ENCODE measurements at regions not wholly inside any gene's neighbourhood (a gene's known extent, or its start where the extent isn't known, plus 50 kb on each side); places are given as distances from the start of the nearest gene placed in this dataset.
"Not testable (repeated sequence)": the region's sequence is repeated elsewhere in the genome, so short reads cannot be mapped to it uniquely, and the experiment has no call there.

- no peak for FAIRE-seq
- Histone ChIP-seq H3K4me1 (no peaks in the 10 kb centered on the region), H3K9me3 (no peaks in the 10 kb centered on the region), H3K36me3 (no peaks in the 10 kb centered on the region), H3K27ac (no peak overlapping the region), H3K27me3 (no peaks in the 10 kb centered on the region), H3K4me3 (no peak overlapping the region)
- intact Hi-C loops (cut with DNase I): no loop called here
- TF ChIP-seq CTCF (IDR thresholded peaks at IDR 0.05): no peak
- no peak for ATAC-seq
- WGBS, 2 donors: 78 to 86% methylated on average over 13 of the region's 13 CpGs
- DNase-seq: no peak
Measured at GRCh38 chr7:131629217-131629882, 72.9 kb upstream of the PODXL start.

- no peak for ATAC-seq
- Histone ChIP-seq H3K4me1 (no peaks in the 10 kb centered on the region), H3K36me3 (no peaks in the 10 kb centered on the region), H3K9me3 (no peaks in the 10 kb centered on the region), H3K4me3 (no peak overlapping the region), H3K27ac (no peak overlapping the region), H3K27me3 (no peaks in the 10 kb centered on the region)
- intact Hi-C loops (cut with DNase I): no loop called here
- 77 to 85% methylated on average over 8 of the region's 8 CpGs for WGBS, 2 donors
- TF ChIP-seq CTCF (IDR thresholded peaks at IDR 0.05): no peak
- FAIRE-seq: no peak
- DNase-seq: no peak
Measured at GRCh38 chr7:131628634-131629033, 72.2 kb upstream of the PODXL start.

GRCh38 chr7:131627735-131628190 is 71.3 kb upstream of the PODXL start:
- FAIRE-seq (no peak), DNase-seq (no peak), ATAC-seq (no peak)
- Histone ChIP-seq H3K4me3 (no peak overlapping the region), H3K36me3 (no peaks in the 10 kb centered on the region), H3K27ac (no peak overlapping the region), H3K9me3 (no peaks in the 10 kb centered on the region), H3K4me1 (no peaks in the 10 kb centered on the region), H3K27me3 (no peaks in the 10 kb centered on the region)
- TF ChIP-seq CTCF (IDR thresholded peaks at IDR 0.05): no peak
- 56 to 57% methylated on average over 6 of the region's 6 CpGs for WGBS, 2 donors
- intact Hi-C loops (cut with DNase I): no loop called here

GRCh38 chr7:131626643-131627042 is 70.2 kb upstream of the PODXL start:
- Histone ChIP-seq H3K27ac (no peak overlapping the region), H3K4me1 (no peaks in the 10 kb centered on the region), H3K9me3 (no peaks in the 10 kb centered on the region), H3K4me3 (no peak overlapping the region), H3K36me3 (no peaks in the 10 kb centered on the region), H3K27me3 (no peaks in the 10 kb centered on the region)
- DNase-seq: no peak
- 88 to 90% methylated on average over 6 of the region's 6 CpGs for WGBS, 2 donors
- ATAC-seq: no peak
- no peak for TF ChIP-seq CTCF (IDR thresholded peaks at IDR 0.05)
- no peak for FAIRE-seq
- intact Hi-C loops (cut with DNase I): no loop called here

GRCh38 chr7:131625817-131626372 is 69.5 kb upstream of the PODXL start:
- DNase-seq (no peak), FAIRE-seq (no peak), ATAC-seq (no peak)
- no peak overlapping the region for H3K4me3 ChIP-seq
- no peaks in the 10 kb centered on the region for H3K4me1 ChIP-seq
- H3K9me3 ChIP-seq: no peaks in the 10 kb centered on the region
- intact Hi-C loops (cut with DNase I): no loop called here
- H3K27me3 ChIP-seq: no peaks in the 10 kb centered on the region
- no peak overlapping the region for H3K27ac ChIP-seq
- 65 to 71% methylated on average over 12 of the region's 12 CpGs for WGBS, 2 donors
- TF ChIP-seq CTCF (IDR thresholded peaks at IDR 0.05): no peak
- H3K36me3 ChIP-seq: no peaks in the 10 kb centered on the region

GRCh38 chr7:131625345-131625744 is 68.9 kb upstream of the PODXL start:
- ATAC-seq; H3K4me1 ChIP-seq; DNase-seq; H3K9me3 ChIP-seq; intact Hi-C loops (cut with DNase I); H3K4me3 ChIP-seq; FAIRE-seq; H3K27ac ChIP-seq; H3K36me3 ChIP-seq; H3K27me3 ChIP-seq: not testable (repeated sequence)
- WGBS, 2 donors: 89 to 93% methylated on average over 9 of the region's 9 CpGs

All from pancreas (tissue), 10 donors.